Panc1 (cell line): ENCODE measurements at regions not wholly inside any gene's neighbourhood (a gene's known extent, or its start where the extent isn't known, plus 50 kb on each side); places are given as distances from the start of the nearest gene placed in this dataset.

Experiments used
- CTCF ChIP-seq: fragments of 450-650 bp; IDR thresholded peaks from 2 replicates; pipeline ENCODE4 v1.5.1; 2017; ENCODE audit warnings: mild to moderate bottlenecking
- POLR2AphosphoS5 ChIP-seq: IDR thresholded peaks from 2 replicates; pipeline ENCODE4 v1.6.1; 2012; ENCODE audit warnings: mild to moderate bottlenecking, low read depth, low read length, moderate library complexity
- SIN3A ChIP-seq: IDR thresholded peaks from 2 replicates; pipeline ENCODE4 v1.6.1; 2012; ENCODE audit warnings: low read depth, mild to moderate bottlenecking, low read length, moderate library complexity, borderline replicate concordance; ENCODE audit not compliant: insufficient read depth
- TCF7L2 ChIP-seq: IDR thresholded peaks from 2 replicates; pipeline ENCODE4 v1.6.1; 2011; ENCODE audit warnings: mild to moderate bottlenecking, low read depth, low read length, inconsistent platforms

DNA sequence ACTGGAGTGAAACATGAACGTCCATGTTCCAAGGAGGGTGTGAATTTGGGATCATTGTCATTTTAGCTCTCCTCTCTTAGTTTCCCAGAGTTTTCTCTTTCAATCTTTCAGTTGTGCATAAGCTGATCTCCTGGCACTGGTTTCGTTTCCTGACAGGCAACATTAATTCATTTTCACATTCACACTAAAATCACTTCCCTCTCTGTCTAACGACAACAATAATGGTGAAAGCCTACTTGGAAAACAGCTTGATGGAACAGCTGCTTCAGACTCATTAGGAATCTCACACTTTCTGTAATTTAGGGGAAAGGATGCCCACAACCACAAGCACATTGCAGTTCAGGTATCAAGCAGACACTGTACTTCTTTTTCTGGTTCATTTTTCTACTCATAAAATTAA is 188.6 kb downstream of the TRIM36 start:
- TF ChIP-seq POLR2AphosphoS5 (no peak), SIN3A (no peak), CTCF (no peak), TCF7L2 (no peak)
